B cell (primary cell): ENCODE measurements at regions not wholly inside any gene's neighbourhood (a gene's known extent, or its start where the extent isn't known, plus 50 kb on each side); places are given as distances from the start of the nearest gene placed in this dataset.

ENCODE experiments used
- CTCF ChIP-seq: fragments of 200-600 bp; IDR thresholded peaks from one replicate; pipeline ENCODE4 v1.8.0; 2022; ENCODE audit warnings: antibody characterized with exemption, mild to moderate bottlenecking
- EZH2 ChIP-seq: IDR thresholded peaks from 2 replicates; pipeline ENCODE4 v1.6.1; 2012; ENCODE audit warnings: borderline replicate concordance, low read depth, mild to moderate bottlenecking, moderate library complexity, low read length; ENCODE audit not compliant: insufficient read depth, poor library complexity, severe bottlenecking

DNA sequence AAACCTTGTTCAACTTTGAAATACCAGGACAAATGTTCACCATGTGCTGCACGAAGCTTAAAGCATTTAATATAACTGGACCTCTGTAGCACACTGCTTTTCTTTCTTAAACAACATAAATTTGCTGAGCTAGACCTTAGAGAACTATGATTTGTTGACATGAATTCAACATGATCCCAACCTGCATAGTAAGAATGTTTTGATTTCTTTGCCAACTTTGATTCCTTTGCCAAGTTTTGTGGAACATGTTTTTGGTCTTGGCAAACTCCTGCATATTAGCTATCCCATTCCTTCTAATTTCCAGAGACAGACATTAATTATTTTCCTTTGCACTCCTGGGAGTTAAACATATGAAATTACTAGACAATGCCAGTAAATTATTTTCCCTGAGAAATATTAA lies 197.2 kb upstream of the RBMS3 start:
- TF ChIP-seq CTCF = no peak
- TF ChIP-seq EZH2 = no peak
